ENCODE measurements at regions not wholly inside any gene's neighbourhood (a gene's known extent, or its start where the extent isn't known, plus 50 kb on each side); places are given as distances from the start of the nearest gene placed in this dataset.
A peak's percentile ranks its signal among the peaks of the same experiment; 100 is the strongest.
"Not testable (repeated sequence)": the region's sequence is repeated elsewhere in the genome, so short reads cannot be mapped to it uniquely, and the experiment has no call there.

DNA sequence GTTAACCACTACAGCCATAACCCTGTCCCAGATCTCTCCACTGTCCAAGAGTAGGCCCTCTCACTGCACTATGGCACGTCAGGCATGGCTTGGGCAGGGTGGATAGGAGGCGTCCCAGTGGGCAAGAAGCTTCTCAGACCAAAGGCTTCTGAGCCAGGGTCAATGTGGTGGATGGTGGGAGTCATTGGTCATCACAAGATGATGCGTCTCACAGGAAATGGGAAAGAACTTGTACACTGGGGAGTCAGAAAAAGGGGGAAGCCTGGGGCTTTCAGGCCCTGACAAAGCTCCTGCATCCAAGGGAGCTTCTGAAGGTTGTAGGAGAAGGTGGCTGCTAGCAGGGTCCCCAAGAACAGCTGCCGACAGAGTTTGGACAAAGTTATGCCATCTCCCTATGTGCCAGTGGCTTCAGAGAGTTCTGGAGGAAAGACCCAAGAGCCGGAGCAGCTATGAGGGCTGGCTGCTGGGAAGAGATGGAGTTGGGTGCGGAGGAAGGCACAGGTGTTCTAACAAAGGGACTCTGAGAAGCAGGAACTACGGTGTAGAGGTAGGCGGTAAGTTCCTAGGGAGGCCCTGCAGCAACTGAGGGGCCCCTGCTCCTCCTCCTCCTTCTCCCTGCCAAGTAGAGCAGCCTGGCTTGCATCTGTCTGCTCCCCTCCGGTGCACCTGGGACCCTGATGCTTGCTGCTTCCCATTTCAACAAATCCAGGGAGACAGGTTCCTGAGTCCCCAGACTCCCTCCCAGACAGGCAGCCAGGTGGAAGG is 81.1 kb downstream of the ARL6IP4 start:
- no peak for DNase-seq

DNA sequence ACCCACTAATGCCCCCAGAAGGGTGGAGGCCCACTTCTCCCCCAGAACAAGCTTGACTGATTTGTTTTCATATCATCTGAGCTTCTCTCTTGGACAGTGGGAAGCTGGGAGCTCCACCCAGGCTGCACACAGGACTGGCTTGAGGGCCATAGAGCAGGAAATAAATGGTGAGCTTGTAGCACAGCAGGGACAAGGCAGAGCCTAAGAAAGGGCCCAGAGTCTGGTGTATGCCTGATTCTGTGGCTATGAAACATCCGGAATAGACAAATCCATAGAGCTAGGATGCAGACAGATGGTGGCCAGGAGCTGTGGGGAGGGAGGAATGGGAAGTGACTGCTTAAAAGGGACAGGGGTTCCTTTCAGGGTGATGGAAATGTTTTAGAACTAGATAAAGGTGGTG is 79.0 kb downstream of the ARL6IP4 start:
- no peak for DNase-seq

DNA sequence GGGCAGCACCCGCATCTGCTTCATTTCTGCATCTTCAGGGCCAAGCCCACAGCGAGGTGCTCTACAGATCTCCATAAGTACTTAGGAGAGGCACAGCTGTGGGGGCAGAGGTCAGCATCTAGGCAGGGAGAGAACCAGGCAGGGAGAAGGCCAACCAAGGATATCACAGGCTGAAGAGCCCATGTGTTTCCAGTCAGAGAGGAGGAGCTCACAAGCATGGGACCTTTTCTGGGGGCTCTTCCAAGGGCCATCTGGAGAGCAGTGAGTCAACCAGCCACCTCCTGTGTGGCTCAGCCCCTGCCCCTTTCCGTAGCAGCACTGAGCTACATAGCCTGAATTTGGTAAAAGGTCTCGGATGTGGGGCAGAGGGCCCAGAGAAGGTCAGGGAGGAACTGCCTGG is 78.5 kb downstream of the ARL6IP4 start:
- DNase-seq, result no peak

DNA sequence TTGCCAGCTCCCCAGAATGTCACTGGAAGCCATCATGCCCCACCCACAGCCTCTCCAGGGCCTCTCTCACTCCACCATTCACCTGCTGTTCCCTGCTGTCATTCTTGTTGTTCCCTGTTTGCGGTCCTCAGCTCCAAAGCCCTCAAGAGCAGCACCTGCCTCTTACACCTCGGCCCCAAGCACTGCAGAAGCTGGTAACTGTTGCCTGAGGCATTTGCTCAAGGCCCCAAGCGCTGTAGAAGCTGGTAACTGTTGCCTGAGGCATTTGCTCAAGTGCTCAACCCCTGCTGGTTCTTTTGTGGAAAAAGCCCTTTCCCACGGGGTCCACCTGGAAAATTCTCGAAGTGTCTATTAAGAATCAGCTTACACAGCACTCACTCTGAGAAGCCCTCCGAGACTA is 78.0 kb downstream of the ARL6IP4 start:
- DNase-seq, result peak; percentile 45

DNA sequence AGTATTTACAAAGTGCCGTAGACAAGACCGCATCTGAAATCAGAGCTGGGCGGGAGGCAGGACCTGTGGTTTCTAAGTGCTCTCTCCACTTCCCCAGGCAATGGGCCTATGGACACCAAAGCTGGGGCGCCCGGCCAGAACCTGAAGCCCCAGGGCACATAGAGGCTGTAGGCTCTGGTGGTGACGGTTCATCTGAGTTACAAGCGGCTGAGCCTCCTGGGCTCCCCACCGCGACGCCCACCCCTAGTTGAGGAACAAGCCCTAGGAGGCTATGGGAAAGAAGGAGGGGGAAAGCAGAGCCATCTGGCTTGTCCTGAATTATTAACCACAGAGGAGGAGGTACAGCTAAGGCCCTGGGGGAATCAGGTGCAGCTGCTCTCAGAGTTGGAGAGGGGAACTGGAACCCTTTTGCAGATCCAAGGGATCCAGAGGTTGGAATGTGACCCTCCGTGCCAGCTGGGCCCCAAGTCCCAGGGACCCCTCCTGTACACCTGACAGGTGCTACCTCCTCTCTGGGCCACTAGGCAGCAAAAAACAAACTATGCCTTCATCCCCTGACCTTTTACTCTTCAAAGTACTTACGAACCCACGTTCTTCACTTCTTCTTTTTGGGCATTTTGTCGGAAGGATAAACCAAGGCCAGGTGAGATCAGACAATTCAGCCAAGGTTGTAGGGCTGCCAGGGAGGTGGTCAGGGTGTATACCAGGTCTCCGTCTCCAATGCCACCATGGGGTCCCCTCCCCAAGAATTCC is 77.2 kb downstream of the ARL6IP4 start:
- DNase-seq, result no peak

DNA sequence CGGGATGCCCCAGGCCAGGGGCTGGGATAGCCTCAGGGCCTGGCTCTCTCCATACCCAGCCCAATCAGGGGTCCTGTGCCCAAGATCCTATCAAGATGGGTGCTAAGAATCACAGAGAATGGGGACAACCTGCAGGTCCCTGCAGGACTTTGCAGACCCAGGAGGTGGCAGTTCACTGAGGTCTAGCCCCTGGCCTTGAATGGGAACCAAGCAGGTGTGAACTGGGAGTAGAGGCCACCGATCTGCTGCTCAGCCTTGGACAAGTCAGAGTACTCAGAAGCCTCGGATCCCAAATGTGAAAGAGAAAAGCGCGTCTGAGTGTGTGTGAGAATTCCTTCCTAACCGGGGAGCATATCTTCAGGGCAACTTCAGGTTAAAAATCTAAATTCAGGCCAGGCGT is 76.2 kb downstream of the ARL6IP4 start:
- no peak for DNase-seq

DNA sequence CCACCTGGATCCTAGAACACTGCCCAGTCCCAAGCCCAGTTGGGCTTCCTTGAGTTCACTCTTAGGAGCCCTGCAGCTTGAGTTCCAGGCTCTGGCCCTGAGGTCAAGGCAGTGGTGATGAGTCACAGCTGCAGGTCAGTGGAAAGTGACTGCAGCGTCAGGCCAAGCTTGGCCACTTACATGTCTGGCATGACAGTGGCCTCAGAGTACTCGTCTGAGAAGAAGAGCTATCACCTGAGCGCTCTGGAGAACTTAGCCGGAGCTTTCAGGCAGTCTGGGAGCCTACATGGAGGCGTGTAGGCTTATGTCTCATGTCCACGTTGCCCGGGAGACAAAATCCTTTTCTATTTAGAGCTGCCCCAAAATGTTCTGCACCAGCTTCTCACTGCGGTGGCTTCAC is 75.6 kb downstream of the ARL6IP4 start:
- DNase-seq, result no peak

DNA sequence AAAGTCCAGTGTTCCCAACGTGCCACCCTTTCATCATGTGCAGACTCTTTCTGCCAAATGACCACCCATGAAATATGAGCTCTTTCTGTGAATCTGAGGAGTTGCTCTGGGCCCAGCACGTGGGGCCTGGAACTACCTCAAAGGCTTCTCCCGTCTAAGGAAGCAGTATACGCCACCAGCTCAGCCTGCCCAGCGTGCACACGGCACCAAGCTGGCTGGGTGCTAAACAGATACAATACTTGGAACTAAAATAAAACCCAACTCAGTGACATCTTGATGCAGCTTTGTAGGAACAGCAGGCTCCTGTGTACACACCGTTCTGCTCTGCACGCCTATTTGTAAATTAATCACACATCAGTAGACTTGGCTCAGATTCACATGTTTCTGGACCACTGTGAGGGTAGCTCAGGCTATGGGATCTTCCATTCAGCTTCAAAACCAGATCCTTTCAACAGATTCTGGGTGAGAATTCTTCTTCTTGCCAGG is 74.8 kb downstream of the ARL6IP4 start:
- peak; percentile 14 for DNase-seq

DNA sequence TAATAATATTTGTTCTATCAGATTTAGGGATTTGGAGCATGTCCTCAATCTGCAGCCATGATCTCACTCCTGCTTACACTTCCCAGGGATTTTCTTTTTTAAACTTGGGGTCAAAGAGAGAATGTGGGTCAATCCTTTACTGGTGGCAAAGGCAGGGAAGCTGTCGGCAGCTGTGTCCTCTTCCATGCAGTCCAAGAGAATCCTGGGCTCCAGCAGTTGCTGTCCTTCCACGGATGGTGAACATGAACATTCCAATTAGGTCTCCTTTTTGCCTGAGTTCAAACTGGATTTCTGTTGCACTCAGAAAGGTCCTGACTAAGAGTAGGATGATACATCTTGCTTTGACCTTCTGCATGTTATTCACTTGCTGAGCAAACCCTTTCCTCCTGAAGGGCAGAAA is 73.9 kb downstream of the ARL6IP4 start:
- DNase-seq, result no peak

DNA sequence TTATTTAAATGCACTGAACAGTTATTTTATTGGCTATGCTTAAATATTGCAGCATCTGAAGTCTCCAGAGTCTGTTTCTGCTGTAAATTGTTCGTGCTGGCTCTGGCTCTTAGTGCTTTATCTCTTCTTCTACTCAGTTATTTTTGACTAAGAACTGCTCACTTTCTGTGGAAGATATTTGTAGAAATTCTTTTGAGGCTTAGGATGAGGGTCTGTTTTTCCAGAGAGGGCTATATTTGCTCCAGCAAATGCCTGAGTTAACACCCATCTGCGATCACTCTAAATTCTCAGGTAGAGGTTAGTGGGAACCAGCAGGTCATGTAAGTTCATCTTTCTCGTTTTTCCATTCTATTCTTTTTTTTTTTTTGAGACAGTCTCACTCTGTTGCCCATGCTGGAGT is 71.1 kb downstream of the ARL6IP4 start:
- no peak for DNase-seq

DNA sequence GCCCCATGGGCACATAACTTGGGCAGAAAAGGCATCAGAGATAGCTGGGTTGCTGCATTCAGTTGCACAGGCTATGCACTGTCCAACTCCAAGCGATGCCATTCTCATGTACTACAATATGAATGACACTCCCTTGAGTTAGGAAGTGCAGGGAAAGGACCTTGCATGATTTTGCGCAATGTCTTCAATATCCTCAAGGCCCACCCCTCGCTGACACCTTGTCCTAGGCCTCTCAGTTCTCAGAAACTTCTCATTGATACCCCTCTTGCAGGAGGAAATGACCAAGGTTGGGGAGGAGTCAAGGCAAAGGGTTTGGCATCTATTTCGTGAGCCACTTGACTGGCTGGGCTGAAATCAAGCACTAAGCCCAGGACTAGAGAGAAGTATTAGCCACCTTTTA is 70.4 kb downstream of the ARL6IP4 start:
- DNase-seq, result no peak

DNA sequence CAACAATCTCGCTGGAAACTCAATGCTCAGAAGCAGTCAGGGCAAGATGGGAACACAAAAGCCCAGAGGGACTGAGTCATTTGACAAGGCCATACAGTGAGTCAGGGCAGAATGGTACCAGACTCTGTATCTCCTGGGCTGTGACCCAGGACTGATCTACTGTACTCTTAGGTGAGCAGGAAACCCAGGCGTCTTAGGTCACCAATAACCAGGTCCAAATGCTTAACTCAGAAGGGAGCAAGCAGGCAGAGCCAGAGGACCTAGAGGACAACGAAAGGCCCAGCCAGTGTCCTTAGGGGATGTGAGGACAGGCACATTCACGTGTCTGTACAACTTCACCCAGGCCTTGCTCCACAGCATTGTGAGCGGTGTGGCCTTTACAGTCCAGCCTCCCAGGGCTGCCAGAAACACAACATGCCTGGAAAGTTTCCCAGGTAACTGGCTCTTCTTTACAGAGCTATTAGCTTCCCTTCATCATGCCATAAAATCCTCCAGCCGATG is 69.9 kb downstream of the ARL6IP4 start:
- DNase-seq, result no peak

DNA sequence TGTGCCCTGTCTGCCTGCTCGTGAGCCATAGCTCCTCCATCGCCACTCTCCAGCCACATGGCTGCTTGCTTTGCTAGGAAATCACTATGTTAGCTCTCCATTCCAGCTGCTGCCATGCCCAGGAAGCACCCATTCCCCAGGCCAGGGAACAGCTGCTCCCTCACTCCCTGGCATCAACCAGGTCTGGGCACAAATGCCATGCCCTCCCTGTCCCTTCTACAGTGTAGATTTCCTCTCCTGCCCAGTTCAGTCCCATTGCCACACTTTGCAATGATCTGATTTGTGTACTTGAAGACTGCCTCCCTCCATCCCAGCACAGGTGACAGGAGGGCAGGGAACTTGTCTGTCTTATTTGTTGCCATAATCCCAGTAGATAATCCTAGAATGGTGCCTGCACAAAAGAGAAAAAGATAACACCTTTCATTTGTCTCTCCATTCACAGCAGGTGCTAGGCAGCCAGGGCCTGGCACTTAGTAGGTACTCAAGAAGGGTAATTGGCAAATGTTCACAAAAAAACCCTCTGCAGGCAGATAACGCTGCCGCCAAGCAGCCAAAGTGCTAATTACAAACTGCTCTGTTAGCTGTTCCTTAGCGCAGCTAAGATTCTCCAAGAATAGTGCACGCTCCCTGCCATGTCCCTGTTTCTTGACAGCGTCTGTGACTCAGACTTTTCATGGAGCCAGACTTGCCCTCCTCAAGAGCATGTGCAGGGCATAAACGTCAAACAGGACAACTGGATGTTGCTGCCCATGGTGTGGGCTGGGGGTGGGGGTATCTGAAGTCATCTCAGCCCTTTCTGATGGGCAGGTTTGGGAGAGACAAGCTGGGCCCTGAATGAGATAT is 69.1 kb downstream of the ARL6IP4 start:
- no peak for DNase-seq

DNA sequence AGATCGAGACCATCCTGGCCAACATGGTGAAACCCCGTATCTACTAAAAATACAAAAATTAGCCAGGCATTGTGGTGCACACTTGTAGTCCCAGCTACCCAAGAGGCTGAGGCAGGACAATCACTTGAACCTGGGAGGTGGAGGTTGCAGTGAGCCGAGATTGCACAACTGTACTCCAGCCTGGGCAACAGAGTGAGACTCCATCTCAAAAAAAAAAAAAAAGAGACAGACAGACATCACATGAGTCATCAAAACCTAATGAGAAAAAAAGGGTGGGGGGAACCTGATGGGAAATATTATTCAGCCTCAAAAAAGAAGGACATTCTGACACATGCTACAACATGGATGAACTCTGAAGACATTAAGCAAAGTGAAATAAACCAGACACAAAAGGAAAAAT is 67.4 kb downstream of the ARL6IP4 start:
- DNase-seq, result not testable (repeated sequence)

DNA sequence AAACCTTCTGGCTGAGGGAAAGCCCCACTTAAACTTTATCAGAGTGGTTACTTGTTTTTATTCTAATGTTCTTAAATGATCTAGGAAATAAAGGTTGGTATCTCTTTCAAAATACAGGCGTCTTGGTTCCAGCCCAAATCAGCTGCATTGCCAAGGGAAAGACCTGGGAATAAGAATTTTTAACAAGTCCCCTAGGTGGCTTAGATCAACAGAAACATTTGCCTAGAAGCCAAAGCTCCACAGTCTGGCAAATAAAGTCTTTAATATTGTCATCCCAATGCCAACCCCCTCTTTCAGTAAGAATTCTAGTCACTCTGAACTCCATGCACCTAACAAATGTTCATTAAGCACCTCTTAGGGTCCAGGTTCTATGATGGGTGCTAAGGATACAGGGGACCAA is 66.8 kb downstream of the ARL6IP4 start:
- no peak for DNase-seq

DNA sequence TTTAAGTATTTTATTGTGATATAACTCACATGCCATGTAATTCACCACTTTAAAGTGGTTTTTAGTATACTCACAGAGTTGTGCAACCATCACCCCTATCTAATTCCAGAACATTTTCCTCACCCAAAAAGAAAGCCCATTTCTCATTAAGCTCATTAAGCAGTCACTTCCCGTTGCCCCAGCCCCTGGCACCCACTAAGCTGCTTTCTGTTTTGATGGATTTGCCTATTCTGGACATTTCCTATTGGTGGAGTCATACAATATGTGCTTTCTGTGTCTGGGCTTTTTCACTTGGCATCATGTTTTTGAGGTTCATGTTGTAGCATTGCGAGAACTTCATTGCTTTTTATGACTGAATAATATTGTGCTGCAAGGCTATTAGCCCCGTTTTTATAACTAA is 66.0 kb downstream of the ARL6IP4 start:
- DNase-seq, result no peak

DNA sequence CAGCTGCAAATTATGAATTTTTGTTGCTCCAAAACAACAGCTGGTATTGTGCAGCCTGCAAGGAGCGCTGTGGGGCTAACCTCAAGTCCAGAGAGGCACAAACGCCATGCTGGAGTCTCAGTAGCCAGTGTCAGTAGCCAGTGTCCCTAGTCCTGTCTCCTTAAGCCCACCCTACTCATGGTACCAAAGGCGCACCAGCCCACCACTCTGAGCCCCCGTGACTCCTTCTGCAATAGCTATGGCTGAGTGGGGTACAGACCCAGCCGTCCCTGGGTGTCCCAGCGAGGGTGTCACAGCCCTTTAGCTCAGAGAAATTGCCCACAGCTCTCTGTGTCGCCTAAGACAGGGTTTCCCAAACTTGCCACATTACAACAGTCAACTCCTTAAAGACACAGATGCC is 65.2 kb downstream of the ARL6IP4 start:
- no peak for DNase-seq

DNA sequence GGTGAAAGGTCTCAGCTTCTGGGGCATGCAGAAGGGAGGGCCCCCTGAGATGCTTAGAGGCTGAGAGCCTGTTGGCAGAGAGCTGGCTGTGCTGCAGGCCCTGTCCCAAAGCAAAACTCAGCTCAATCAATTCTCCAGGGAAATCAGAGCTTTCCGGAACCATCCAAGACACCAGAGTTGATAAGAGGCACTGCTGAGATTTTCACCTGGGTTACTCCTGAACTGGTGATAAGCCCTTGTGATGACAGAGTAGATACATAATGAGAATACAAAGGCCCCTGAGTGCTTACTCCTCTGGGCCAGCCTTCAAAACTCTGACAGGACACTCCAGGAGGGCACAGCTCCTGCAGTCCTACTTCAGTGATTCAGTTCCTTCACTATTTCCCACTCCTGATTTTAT is 63.9 kb downstream of the ARL6IP4 start:
- no peak for DNase-seq

DNA sequence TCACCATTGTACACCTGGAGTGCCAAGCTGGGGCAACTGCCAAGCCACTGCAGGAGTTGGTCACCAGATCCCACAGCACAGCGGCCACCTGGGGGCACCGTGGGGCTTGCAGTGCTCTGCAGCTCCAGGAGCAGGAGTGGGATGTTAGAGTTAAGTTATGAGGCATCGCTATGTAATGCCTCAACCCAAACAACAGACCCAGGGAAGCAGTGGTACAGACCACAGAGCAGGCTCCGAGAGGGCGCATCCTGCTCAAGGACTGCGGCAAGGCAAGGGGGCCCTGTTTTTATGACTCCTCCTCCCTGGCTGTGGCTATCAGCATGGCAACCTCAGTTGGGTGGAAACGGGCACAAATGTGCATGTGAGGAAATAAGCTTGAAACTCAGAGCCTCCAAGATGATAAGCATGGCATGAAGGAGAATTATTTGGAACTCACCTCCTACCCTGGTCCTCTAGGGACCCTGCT is 63.1 kb downstream of the ARL6IP4 start:
- peak; percentile 42 for DNase-seq

DNA sequence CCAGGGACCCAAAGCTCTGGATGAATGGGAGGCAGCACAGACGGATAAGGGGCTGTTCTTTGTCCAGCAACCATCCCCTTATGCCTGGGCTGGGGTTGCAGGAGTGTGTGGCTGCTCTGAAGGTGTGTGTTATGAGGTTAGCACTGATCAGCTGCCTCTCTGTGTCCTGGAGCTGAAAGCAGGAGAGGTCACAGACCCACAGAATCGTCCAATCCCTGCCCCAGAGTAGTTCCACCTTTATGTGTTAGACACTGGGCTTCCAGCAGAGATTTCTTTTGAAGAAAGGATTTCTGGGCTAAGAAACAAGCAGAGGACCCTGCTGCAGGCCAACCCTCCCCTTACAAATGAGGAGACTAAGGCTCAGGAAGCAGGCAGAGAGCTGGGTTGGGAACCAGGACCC is 62.4 kb downstream of the ARL6IP4 start:
- DNase-seq, result no peak

DNA sequence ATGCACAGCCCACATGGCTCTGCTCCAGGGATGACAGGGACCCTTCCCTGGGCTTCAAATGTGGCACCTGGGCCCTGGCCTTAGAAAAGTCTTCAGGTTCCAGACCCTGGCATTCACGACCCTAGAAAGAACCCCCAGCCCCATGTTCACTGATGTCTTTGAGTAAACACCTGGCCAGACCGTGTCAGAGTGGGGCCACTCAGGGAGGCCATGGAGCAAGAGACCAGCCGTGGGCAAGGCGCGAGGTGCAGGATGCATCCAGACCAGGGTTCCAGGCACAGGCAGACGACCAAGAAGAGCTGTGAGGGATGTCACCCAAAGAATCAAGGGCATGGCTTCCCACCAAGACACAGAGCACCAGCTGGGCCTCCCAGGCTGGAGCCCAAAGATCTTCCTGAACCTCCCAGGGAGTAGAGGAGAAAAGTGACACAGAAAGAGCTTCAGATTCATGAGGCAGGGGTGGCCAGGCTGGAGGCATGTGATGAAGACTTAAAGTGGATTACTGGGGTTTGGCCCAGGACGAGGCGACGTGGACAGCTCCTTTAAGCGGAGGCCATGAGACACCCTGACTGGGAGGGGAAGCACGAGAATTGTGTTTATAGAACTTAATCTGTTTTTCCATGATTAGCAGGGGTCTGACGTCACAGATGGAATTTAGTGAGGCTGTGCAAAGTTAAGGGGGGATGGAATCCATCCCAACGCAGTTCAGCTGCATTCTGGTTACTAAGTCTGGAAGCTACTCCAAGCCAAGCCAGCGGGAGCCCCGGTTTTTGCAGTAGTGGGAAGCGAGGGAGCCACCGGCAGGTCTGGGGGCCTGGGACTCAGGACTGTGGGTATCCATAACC is 61.6 kb downstream of the ARL6IP4 start:
- DNase-seq, result no peak

DNA sequence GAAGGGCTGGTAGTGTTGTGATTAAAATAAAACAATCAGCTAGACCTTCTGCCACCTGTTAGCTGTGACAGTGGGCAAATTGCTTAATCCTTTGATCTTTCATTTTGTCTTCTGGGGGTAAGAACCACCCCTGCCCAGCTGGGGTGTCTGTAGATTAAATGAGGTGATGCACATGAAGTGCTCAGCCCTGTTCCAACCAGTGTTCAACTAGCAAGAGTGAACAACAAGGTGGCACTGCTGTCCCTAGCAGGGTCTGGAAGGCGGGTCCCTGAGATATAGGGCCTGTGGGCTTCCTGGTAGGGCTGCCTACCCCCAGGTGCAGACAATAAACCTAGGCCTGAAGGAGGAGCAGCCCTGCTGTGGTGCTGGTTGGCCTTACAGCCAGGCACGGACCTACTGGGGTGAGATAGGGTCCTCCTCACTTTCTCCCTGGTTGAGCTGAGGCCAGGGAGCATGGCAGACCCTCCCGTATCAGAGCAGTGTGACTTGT is 60.6 kb downstream of the ARL6IP4 start:
- DNase-seq, result peak; percentile 16
